Activated naive CD4-positive, alpha-beta T cell treated with Interleukin-2 at 50 U/mL for 16 hours (primary cell): ENCODE measurements at regions not wholly inside any gene's neighbourhood (a gene's known extent, or its start where the extent isn't known, plus 50 kb on each side); places are given as distances from the start of the nearest gene placed in this dataset.

Experiments
- DNase-seq: peaks from one replicate; pipeline ENCODE4 v3.0.0-alpha.2; 2020

- no peak for DNase-seq
These were observed 259.2 kb downstream of the CBLN1 start for GRCh38 chr16:49022351-49022963.

DNA sequence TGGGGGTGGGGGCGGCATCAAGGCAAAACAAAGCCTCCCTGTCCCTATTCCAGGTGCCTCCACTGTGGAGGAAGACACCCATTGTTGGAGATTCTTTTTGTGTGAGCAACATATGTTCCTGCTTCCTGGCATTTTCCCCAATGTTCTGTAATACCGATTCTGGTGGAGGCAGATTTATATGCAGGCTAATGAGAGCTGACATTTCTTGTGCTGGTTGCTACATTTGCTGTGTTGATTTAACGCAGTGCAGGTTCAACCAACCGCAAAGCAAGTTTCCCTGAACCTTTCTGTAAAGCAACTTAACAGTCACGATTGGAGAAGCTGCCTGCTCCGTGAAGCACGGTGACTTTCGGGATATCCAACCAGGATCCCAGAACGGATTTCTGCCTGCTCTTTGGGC lies 260.5 kb downstream of the CBLN1 start:
- DNase-seq, result no peak

DNA sequence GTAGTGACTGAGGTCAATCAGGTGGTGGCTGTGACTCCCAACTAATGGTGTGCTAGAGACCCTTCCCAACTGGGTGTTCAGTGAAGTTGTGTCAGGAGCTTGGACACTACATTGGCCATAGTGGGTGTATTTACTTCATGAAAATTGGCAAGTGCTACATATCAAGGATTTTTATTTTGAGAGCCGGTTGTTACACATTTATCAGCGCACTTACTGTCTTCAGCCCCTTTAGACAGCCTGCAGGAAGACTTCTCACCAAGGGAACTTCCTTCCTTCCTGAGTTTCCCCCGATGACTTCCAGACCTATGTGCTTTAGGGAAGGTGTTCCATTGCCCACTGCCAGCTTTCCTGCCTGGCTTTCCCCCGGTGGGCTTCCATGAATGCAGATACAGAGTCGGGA lies 261.2 kb downstream of the CBLN1 start:
- DNase-seq, result no peak

- no peak for DNase-seq
These were observed 261.8 kb downstream of the CBLN1 start for GRCh38 chr16:49019831-49020230.

DNA sequence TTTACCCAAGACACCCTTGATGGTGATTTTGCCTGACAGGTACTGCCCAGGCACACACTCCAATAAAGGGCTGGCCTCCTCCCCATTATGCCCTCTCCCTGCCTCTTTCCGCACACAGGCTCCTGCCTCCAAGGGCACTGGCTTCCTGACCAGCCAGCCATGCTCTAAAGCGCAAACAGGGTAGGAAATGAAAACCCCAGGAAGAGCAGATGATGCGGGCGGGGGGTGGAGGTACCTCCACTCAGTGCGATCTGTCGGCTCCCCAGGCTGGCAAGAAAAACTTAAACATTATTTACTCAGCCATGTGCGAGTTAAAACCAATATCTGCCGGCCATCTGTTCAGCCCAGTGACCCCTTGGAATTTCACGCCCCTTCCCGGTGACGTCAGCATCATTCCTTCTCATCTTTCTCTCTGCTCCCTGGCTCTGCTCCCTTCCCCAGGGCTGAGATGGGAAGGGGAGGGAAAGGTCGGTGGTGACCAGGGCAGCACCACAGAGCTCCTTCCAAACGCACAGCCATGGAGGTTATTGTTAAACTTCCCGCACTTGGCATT lies 262.5 kb downstream of the CBLN1 start:
- DNase-seq, result no peak

DNA sequence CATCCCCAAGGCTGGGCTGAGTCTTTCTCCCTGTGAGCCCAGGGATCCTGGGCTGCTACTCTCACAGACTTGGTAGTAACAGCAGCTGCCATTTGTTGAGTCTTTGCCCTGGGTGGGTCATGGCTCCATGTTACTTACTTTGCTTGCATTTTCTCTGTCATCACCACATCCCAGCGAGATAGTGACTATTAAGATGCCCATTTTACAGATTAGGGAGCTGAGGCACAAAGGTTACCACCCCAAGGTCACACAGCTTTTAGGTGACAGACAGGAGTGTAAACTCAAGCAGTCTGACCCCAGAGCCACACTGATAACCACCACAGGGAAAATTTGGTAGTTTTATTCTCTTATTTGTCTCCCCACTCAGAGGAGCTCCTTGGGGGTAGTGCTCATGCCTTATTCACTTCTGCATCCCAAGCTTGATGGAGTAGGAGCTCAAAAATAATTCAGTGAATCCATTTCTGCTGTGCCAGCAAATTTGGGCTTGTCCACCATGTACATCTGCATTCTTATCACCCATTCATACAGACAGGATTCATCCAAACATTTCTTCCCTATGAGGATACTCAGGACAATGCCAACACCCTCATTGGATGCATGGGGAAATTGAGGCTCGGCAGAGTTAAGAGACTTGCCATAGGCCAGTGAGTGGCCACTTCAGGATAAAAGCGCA lies 263.2 kb downstream of the CBLN1 start:
- no peak for DNase-seq

- DNase-seq, result no peak
These were observed 264.1 kb downstream of the CBLN1 start for GRCh38 chr16:49017501-49017900.

GRCh38 chr16:49016461-49016860 lies 265.2 kb downstream of the CBLN1 start:
- no peak for DNase-seq

DNA sequence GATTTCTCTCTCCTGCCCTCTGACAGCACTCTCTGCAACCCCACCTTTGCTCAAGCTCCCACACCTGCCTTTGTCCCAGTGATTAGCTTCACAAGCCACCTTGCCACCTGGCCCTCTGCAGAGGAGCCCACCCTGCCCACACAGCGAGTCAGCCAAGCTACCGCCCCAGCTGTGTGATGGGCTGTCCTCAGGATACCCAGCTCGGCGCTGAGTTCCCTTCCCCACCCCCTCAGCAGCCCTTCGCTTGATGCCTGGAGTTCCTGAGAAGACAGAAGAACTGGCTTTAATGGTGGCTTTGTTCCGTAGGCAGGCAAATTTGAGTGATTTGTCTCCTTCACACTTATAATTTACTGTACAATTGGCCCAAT lies 266.4 kb downstream of the CBLN1 start:
- no peak for DNase-seq

GRCh38 chr16:49014277-49015224 lies 267.1 kb downstream of the CBLN1 start:
- no peak for DNase-seq

- DNase-seq, result no peak
These were observed 267.9 kb downstream of the CBLN1 start for GRCh38 chr16:49013727-49014080.

DNA sequence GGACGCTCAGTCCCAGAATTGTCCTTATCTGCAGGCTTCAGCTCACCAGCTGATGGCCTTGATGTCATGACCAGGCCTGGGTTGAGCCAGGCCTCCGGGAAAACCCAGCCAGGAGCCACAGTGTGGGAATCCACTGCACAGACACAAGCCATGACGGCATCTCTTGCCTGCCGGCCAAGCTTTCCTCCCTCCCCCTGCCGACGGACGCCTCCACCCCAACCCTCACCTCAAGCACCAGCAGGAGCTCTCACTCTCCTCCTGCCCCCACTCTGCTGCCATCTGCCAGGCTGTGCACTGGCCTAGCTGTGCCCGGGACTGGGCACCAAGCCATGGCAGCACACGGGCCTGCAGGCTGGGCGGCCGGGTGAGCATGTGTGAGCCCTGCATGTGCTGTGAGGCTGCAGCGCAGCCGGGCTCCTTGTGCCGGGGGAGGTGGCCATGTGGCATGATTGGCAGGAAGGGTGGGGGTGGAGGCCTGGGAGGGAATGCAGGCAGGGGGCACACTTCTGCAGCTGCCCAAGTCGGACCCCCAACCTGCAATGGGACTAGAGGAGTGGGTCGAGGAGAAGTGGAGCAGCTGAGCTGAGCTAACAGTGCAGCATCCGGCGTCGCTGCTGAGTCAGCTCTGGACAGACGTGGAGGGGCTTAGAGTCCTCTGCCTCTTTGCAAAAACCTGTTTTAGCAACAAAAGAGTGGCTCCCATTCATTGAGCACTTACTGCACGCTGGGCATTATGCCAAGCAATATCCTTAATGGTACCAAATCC lies 268.5 kb downstream of the CBLN1 start:
- DNase-seq, result no peak

- DNase-seq, result no peak
These were observed 269.7 kb downstream of the CBLN1 start for GRCh38 chr16:49011901-49012300.

GRCh38 chr16:49010879-49011278 lies 270.8 kb downstream of the CBLN1 start:
- no peak for DNase-seq

GRCh38 chr16:49010396-49010795 lies 271.2 kb downstream of the CBLN1 start:
- DNase-seq, result no peak

DNA sequence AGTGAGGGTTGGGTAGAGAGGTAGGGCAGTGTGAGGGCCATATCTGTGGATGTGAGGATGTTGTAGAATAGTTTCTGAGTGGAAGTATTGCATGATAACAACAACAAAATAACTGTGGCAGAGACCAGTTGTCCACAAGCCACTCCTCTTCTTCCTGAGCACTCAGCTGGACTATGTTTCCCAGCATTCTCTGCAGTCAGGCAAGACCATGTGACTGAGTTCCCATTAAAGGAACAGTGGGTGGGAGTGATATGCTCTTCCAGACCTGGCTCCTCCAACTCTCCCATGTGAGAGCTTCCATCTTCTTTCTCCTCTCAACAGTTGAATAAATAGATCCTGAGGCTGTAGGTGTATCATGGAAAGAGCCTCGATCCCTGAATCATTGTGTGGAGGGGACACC lies 272.4 kb downstream of the CBLN1 start:
- no peak for DNase-seq

GRCh38 chr16:49003992-49004391 lies 277.6 kb downstream of the CBLN1 start:
- DNase-seq, result no peak

DNA sequence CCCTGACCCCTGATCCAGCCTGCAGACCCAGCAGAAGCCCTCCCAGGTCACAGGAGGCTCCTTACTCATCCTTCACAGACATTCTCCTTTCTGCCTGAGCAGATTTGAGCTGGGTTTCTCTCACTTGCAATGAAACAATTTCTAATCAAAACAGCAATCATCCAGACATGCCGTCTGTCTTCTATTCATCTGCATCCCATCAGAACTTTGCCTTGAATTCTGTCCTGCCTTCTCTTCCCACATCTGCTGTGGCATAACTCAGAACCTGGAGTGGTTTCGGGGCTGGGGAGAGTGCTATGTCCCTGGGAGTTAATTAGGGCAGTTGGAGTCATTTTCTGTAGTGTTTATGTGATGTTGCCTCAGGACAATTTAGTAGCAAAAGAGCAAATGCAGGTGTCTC lies 278.6 kb downstream of the CBLN1 start:
- DNase-seq, result no peak

- no peak for DNase-seq
These were observed 281.0 kb downstream of the CBLN1 start for GRCh38 chr16:49000594-49000993.

DNA sequence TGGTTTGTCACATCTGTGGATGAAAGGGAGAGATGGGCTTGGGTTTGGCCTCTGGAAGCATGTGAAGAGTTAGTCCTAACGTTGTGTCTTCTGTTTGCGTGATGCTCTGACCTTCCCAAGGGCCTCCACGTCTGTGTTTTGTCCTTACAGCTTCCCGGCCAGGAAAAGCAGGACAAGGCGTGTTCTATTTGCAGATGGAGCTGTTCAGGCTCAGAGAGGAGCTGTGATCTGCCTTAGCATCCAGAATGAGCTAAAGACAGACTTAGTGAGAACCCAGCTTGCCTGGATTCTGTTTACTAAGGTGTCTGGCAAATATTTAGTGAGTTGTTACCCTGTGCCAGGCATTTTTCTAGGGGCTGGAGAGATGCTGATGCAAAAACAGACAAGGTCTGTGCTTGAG lies 282.1 kb downstream of the CBLN1 start:
- no peak for DNase-seq

GRCh38 chr16:48999044-48999443 lies 282.6 kb downstream of the CBLN1 start:
- no peak for DNase-seq

DNA sequence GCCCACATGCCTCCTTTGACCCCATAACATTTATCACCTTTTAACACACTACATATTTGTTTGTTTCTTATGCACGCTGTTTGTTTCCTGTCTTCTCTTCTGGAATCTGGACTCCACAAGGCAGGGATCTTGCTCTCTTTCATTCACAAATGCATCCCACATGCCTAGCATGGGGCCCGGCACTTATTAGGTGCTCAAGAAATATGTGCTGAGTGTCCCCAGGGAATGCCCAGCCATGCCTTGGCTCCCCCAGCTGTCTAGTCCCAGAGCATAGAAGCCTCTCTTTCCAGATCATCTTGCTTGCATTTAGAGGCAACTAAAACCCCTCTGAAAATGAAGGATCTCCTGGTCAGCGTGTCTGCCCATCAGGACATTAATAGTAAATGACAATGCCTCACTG lies 283.7 kb downstream of the CBLN1 start:
- DNase-seq, result no peak

DNA sequence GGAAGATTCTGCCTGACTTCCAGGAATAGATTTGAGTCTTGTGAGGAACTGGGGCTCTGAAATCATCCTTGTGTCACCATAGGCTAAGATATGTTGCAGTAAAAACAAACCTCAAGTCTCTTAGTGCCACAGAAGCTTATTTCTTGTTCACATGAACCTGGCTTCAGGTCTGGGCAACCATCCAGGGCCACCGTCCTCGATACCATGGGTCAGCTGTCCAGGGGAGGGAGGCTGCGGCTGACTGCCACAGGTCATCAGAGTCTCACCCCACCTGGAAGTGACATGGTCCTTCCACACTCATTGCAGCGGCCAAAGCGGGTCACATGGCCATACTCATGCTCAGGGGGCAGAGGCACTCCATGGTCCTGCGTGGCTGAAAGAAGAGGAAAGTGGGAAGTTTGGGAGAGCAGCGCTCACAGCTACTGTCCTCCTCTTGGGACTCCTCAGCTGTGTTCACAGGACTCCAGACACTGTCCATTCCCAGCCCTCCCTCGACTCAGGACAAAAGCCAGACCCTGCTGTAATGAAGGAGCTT lies 284.5 kb downstream of the CBLN1 start:
- DNase-seq, result no peak
